GM18520 (cell line): ENCODE measurements at regions not wholly inside any gene's neighbourhood (a gene's known extent, or its start where the extent isn't known, plus 50 kb on each side); places are given as distances from the start of the nearest gene placed in this dataset.

Experiments used
- ATAC-seq: cut with Tn5 transposase; IDR thresholded peaks from one replicate; pipeline ENCODE4 v1.9.1; 2021; ENCODE audit not compliant: unreplicated experiment

DNA sequence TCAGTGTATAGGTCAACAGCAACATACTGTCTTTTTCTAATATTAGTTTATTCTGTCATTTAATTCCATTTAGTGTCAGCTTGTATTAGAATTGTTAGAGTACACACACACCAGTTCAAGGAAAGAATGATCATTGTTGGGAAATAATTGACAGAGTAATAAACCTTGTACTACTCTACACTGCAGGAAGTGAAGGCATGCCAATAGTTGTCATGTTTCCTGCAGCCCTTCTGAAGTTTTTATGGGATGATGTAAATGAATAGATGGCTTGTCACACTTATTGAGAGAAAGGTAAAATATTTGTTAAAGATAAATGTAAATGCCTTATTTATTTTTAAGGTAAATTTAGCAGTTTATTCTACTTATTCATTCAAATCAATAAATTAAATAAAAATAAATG, 306.9 kb upstream of the KLHL1 start:
- ATAC-seq = no peak

DNA sequence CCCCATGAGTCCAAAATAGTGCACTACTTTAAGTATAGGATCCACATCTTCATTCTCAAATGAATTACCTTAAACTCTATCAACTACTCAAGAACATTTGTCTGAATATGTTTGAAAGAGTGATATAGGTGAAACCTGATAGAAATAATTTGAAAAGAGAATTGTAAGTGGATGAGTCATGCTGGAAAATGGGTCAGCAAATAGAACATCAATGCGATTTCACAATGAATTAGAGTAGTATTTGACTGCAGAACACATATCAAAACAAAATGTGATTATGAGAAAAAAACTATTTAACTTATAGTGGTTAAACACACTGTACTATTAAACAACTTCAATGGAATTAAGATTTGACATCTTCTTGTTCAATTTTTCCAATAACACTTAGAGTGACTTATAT, 300.6 kb upstream of the KLHL1 start:
- ATAC-seq = no peak

DNA sequence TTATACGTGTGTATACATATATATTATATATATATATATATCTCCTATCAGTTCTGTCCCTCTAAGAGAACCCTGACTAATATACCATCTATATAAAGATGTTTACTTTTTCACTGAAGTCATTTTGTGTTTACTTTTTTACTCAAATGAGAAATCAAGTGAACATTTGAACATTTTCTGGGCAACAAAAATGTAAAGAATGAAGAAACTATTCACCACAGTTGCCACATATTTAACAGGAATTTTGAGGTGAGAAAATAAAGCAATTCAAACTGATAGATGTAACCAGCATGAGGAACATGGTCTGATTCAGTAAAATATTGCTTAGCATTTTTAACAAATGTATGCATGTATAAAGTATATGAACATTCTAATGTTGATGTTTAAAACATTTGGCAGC, 299.2 kb upstream of the KLHL1 start:
- no peak for ATAC-seq

DNA sequence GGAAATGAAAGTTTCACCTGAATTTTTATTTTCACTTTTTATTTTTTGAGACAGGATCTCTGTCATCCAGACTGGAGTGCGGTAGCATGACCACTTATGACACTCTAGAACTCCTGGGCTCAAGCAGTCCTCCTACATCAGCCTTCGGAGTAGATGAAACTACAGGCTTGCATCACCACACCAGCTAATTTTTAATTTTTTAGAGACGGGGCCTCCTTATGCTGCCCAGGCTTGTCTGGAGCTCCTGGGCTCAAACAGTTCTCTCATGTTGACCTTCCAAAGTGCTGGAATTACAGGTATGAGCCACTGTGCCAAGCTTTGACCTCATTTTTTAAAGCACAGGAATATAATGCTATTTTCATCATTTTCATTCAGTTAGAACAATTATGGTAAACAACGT, 297.0 kb upstream of the KLHL1 start:
- no peak for ATAC-seq

DNA sequence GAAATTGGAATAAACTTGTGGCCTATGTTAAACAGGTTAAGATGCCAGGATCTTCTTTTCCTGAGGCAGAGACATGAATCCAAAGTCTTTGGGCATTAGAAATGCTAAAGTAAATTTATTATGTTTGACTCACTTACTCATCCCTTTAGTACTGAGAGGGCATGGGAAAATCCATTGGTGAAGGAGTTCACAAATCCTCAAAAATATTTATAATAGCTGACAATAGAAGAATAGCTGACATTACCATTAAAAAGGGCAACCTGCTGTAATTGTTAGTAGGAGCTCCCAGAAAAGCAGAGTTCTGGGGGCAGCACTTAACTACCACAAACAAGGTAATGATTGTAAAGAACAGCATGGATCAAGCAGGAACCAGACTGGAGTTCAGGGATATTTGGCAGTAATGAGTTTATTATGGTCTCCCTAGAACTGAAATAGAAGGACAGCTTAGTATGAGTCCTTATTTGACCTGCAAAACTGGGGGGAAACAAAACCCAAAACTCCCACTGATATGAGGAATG, 285.8 kb upstream of the KLHL1 start:
- ATAC-seq = no peak

DNA sequence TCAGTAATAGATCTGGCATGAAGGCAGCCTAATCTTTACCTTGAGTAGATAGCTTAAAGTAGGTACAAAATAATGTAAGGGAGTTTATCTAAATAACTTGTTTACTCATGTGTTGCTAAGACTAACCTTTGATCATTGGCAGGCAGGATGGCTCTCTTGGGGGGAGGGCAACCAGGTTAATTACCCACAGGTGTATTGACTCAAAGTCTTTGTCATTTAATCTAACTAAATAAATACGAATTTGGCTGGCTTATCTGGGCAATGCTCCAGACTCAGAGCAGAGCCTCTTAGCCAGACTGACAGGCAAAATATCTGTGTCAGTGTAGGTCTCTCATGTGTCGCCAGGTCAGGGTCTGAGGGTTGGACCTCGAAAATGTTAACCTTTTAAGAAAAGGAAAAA, 283.4 kb upstream of the KLHL1 start:
- no peak for ATAC-seq

DNA sequence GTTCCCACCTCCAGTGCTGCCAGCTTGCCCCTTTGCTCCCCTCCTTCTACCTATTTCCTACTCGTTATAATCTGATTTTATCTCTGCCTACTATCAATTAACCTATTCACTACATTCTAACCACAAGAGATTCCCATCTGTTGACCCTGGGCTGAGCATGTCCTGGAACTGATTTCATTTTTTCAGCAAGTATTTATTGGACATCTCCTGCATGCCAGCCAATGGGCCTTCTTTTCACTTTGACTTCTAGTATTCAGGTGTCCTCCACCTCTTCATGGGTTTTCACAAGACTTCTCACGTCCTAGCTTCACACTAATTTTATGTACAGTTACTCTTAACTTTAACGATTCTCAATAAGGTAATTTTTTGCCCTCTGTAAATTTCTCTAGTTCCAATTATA, 282.7 kb upstream of the KLHL1 start:
- ATAC-seq = no peak

DNA sequence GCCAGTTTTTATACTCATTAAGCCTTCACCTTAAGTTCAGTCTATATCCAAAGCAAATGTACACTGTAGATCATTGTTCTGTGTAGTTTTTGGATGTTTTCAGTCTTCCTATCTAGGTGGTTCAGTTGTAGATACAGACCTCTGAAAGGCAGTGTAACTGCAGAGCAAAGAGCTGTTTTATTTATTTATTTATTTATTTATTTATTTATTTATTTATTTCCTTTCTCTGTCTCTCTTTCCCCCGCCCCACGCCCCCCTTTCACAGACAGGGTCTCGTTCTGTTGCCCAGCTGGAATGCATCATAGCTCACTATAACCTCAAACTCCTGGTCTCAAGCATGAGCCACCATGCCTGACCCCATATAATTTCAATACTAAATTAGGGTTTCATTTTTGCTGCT, 281.8 kb upstream of the KLHL1 start:
- no peak for ATAC-seq

DNA sequence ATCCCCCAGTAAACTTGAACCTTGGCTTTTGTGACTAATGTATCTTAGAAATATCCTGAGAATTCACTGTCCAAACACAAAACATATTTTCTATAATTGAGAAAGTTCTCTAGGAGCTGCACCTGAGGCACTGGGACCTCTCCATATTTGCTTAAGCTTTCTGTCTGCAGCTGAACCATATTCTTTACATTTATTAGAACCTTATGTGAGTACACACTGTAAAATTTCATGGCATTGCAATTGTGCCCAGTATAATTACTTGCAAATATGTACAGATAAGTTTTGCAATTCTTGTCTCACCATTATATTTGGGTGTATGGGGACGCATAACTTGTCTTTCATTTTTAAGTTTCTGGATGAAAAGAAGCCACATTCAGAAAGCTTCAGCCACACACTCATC, 280.7 kb upstream of the KLHL1 start:
- ATAC-seq = no peak

DNA sequence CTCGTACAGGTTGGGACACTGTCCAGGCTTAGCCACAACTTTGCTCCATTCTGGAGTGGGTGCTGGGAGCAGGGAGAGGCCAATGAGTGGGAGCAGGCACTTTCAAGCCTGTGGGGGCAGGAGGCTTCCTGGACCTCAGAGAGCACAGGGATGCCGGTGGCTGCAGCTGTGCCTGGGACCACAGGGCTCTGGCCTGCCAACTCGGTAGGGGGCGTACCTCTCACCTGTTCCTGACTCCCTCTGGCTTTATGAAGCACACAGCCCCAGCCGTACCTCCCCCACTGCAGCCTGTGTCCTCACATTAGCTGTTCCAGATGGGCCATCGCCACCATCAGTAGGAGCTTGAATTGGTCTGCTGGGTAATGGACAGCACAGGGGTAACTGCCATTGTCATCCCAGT, 278.7 kb upstream of the KLHL1 start:
- no peak for ATAC-seq

DNA sequence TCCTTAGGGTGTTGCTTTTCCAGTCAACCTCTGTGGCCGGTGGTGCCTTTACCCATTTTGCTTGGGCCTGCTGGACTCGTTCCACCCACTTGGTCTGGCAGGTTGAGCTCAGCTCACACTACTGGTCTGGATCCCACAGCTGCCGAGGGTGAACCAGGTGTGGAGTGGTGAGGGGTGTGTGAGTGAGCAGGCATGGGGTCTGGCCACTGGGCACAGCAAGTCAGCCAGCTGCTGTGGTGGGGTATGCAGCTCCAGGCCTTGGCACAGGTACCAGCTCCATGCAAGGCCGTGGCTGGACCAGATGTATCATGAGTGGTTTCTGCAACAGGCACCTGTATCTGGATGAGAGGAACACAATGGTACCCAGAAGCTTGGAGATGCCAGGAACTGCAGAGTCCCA, 277.6 kb upstream of the KLHL1 start:
- ATAC-seq = no peak

DNA sequence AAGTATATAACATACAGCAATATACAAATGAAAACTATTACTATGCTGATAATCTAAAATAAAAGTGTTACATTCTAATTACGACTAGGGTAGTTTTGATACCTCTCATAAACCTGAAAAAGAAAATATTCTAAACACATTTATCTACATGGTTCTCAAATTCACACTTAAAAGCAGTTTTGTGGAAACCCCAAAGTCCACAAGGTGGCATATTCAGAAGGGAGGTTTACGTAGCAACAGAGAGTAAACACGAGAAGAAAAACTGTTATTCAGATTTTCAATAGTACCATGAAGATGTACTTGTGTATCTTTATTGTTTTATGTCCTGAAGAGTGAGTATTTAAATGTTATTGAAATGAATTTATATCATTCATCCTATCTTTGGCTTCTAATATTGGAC, 275.9 kb upstream of the KLHL1 start:
- ATAC-seq = no peak

DNA sequence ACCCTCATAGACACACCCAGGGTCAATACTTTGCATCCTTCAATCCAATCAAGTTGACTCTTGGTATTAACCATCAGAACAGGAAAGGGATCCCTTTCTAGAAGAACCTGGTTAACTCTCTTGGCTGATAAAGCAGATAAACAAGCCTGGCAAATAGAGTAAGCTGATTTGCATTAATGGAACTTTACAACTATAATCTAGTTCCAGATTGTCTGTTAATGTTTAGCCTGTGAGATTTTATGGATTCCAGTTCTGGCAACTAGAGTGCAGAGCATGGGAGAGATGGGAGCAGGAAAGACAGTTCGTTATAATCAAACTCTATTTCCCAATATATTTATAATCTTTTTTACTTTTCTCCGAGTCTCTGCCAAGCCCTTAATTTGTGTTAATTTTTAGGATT, 272.6 kb upstream of the KLHL1 start:
- ATAC-seq = no peak

DNA sequence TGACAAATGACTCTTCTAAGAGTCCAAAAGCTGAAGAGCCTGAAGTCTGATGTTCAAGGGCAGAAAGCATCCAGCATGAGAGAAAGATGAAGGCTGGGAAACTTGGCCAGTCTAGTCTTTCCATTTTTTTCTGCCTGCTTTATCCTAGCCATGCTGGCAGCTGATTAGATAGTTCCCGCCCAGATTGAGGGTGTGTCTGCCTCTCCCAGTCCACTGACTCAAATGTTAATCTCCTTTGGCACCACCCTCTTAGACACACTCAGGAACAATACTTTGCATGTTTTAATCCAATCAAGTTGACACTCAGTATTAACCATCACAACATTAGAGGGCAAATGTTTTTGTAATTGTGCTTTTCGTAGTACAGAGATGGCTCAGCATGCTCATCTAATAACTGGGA, 267.5 kb upstream of the KLHL1 start:
- no peak for ATAC-seq

DNA sequence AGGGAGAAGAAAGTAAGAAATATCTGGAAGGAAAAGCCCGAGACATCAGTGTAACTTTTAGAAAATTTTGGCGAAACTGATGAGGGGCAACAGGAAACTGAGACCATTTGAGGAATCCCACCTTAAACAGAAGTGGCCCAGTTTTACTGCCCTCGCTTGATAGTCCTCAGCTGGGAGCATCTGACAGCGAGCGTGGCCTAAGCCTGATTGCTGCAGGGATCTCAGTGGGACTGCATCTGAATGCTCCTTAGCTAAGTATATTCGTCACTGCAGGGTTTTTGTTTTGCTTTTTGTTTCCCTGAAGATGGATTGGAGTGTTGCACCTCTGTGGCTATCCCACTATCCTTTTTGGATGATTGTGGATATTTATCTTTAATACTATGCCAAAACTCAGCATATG, 262.7 kb upstream of the KLHL1 start:
- ATAC-seq = no peak

DNA sequence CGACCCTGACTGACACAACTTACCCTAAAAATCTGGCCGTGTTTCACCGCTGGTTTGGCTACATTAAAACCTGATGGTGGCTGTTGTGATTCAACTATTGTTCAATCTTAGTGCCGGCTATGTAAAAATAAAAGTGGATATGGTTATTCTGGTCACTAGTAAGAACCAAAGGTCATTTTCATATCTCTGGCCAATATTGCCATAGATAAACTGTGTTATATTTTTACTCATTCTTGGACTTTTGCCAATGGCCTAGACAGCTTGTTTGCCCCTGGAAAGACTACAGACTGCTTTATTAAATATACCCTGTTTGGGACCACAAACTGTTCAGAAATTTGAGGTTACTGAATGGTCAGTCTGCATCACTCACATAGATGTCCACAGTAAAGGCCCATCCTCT, 258.5 kb upstream of the KLHL1 start:
- ATAC-seq = no peak

DNA sequence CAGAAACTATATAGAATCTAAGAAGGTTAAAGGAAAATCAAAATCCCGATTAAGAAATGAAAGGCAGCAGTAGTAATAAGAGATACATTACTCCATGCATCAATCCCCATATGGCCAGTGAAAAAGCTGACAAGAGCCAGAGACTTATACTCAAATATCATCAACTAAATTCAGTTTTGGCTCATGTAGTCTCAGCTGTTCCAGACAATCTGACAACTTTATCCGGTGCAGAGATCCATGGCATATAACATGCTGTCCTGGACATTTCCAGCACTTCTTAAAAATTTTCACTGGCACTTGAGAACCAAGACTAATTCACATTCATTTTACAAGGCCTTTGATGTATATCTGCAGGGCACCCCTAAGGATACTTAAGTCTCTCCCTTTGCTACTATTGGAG, 255.7 kb upstream of the KLHL1 start:
- no peak for ATAC-seq

DNA sequence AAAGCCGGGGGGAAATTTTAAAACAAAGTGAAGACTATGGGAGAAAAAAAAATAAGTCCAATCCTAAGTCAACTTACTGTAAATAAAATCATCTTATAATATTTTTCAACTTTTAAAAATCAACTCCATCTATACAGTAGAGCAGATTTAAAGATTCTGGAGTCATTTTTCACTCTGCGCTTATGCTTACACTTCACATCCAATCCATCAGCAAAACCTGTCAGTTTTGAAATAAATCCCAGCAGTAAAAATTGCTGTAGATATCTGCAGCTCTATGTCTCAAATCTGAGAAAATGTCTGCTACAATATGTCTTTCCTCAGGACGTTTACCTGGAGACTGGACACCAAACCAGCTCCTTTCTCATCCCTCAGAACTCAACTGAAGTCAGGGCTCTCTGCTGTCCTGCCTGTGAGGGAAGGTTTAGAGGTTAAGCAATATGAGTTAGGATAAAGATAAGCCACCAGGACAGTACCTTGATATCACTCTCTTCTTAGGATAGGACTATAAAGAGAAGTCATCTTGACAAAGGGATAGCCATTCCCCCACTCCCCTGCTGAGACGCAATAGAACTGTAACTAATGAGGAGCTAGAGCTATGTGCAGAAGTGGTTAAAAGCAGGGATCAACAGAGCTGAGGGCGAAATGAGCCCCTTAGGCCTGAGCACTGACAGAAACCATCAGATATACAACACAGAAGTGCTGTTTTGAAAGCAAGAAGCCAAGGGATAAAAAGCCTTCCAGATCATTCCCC, 254.7 kb upstream of the KLHL1 start:
- ATAC-seq = no peak

DNA sequence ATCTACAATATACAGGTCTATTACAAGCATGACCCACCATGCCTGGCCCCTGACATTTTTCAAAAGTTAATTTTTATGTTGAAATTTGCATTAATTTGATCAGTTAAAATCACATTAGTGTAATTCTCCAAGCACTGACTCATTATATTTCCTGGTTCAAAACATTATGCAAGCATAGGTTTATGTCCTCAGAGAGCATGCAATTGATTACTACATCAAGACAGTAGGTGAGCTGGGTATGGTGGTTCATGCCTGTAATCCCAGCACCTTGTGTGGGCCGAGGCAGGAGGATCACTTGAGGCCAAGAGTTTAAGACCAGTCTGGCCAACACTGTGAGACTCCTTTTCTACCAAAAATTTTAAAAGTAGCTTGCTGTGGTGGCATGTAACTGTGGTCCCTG, 248.8 kb upstream of the KLHL1 start:
- ATAC-seq = no peak

DNA sequence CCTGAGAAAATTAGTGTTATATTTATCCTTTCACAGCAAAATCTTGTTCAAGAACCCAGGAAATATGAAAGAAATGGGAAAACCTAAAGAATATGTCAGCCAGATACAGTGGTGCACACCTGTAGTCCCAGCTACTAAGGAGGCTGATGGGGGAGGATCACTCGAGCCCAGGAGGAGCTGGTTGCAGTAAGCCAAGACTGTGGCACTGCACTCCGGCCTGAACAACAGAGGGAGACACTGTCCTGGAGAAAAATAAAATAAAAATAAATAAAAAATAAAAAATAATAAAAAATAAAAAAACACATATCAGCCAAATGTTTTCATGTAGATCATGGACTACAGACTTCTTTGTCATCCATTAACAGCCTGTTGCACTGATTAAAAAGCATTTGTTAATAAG, 244.8 kb upstream of the KLHL1 start:
- ATAC-seq = no peak

DNA sequence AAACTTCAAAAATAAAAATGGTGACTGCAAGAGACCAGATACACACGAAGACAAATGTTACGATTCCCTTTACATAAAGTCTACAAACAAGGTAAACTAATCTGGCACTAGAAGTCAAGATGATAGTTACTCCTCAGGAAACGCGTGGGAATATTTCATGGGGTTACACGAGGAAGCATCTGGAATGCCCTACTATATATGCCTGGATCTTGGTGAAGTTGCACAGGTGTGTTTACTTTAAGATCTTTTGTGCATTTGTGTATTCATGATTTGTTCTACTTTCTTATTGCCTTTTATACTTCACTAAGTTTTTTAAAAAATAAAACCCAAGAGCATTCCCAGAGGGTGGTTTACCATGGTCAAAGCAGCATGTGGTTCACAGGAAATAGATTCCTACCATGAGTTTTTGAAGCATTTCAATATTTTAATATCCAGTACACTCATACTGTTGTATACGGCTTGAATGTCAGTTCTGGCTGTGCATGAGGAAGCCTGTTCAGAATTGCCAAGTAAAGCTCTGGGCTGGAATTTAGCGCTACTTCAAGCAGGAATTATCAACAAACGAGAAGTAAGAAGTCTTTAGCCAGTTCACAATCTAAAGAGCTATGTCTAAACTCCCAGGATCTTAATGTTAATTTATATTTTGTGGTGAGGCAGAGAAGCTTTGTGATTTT, 239.8 kb upstream of the KLHL1 start:
- no peak for ATAC-seq

DNA sequence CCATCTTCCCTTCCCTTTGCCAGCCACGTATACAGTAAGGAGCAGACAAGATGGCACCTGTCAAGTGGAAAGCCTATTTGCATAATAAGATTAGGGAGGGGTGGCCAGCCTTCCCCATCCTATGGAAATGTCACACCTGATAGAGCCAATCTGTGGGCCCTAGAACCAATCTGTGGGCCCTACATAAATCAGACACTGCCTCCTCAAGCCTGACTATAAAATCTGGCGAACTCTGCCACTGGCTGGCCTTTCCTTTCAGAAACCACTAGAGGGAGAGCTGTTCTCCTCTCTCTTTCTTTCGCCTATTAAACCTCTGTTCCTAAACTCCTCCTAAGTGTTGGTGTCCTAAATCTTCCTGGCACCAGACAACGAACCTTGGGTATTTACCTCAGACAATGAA, 231.5 kb upstream of the KLHL1 start:
- ATAC-seq = no peak

DNA sequence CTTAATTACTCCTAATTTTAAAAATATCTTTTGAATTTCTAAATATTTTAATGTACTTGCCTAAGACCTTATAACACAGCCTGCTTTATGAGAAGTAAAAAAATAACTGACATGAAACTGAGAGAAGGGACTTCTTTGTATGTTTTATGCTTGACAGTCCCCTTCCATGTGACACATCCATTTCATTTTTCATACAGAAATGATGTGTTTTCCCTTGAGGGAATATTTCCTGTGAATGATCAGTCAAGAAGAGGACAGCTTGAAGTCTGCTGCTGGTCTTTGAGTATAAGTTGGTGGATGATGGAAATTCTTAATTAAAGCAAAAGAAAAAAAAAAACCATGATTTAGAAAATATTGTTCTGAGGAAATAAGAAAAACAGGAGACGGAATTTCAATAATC, 230.4 kb upstream of the KLHL1 start:
- ATAC-seq = no peak
